ENCODE measurements at regions not wholly inside any gene's neighbourhood (a gene's known extent, or its start where the extent isn't known, plus 50 kb on each side); places are given as distances from the start of the nearest gene placed in this dataset.
"Not testable (repeated sequence)": the region's sequence is repeated elsewhere in the genome, so short reads cannot be mapped to it uniquely, and the experiment has no call there.

DNA sequence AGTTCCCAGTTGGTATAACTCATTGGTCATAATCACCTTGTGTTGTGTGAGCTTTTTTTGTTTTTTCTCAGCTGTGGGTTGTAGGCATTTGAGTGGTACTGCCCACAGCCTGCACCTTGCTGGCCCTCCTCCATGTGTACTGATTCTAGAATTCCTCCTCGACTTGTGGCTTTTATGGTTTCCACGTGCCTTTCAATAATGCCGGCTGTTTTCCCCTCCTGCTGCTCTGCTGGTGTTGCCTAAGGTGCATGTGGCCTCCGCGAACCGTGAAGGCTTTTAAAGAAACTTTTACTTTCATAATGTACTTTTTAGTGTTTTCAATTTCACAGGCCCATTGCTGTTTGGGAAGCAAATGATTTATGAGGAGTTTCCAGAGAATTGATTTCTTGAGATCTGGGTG is 518.0 kb downstream of the REEP3 start:
- H3K9me3 ChIP-seq: no peaks in the 10 kb centered on the region
- no peak overlapping the region for H3K4me3 ChIP-seq
- H3K27ac ChIP-seq: no peak overlapping the region
- H3K27me3 ChIP-seq: no peaks in the 10 kb centered on the region
- no peaks in the 10 kb centered on the region for H3K36me3 ChIP-seq
- 70% methylated on average over 6 of the region's 6 CpGs for WGBS
- TF ChIP-seq POLR2A (IDR thresholded peaks at IDR 0.05): no peak
- TF ChIP-seq POLR2AphosphoS5 (IDR thresholded peaks at IDR 0.05): no peak
- TF ChIP-seq EP300 (IDR thresholded peaks at IDR 0.05): no peak
- TF ChIP-seq, protein P1, sequence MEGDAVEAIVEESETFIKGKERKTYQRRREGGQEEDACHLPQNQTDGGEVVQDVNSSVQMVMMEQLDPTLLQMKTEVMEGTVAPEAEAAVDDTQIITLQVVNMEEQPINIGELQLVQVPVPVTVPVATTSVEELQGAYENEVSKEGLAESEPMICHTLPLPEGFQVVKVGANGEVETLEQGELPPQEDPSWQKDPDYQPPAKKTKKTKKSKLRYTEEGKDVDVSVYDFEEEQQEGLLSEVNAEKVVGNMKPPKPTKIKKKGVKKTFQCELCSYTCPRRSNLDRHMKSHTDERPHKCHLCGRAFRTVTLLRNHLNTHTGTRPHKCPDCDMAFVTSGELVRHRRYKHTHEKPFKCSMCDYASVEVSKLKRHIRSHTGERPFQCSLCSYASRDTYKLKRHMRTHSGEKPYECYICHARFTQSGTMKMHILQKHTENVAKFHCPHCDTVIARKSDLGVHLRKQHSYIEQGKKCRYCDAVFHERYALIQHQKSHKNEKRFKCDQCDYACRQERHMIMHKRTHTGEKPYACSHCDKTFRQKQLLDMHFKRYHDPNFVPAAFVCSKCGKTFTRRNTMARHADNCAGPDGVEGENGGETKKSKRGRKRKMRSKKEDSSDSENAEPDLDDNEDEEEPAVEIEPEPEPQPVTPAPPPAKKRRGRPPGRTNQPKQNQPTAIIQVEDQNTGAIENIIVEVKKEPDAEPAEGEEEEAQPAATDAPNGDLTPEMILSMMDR (IDR thresholded peaks at IDR 0.05): no peak
- peaks cover 10% of the 10 kb centered on the region for H3K4me1 ChIP-seq
- DNase-seq (ENCODE audit: low spot score in 2 of 2): no peak

DNA sequence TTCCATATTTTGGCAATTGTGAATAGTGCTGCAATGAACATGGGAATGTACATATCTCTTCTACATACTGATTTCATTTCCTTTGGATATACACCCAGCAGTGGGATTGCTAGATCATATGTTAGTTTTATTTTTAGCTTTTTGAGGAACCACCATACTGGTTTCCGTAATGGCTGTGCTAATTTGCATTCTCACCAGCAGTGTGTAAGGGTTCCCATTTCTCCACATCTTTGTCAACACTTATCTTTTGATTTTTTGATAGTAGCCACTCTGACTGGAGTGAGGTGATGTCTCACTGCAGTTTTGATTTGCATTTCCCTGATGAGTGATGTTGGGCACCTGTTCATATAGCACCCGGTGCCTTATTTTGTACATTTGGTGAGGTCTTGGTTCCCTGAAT is 519.6 kb downstream of the REEP3 start:
- Histone ChIP-seq H3K27me3 (no peaks in the 10 kb centered on the region), H3K4me3 (no peak overlapping the region), H3K27ac (no peak overlapping the region), H3K36me3 (no peaks in the 10 kb centered on the region), H3K4me1 (peaks cover 10% of the 10 kb centered on the region), H3K9me3 (no peaks in the 10 kb centered on the region)
- WGBS: 46% methylated on average over 2 of the region's 2 CpGs
- DNase-seq (ENCODE audit: low spot score in 2 of 2): no peak
- TF ChIP-seq POLR2AphosphoS5 (IDR thresholded peaks at IDR 0.05): no peak
- TF ChIP-seq, protein P1 (IDR thresholded peaks at IDR 0.05): no peak
- TF ChIP-seq POLR2A (IDR thresholded peaks at IDR 0.05): no peak
- TF ChIP-seq EP300 (IDR thresholded peaks at IDR 0.05): no peak

DNA sequence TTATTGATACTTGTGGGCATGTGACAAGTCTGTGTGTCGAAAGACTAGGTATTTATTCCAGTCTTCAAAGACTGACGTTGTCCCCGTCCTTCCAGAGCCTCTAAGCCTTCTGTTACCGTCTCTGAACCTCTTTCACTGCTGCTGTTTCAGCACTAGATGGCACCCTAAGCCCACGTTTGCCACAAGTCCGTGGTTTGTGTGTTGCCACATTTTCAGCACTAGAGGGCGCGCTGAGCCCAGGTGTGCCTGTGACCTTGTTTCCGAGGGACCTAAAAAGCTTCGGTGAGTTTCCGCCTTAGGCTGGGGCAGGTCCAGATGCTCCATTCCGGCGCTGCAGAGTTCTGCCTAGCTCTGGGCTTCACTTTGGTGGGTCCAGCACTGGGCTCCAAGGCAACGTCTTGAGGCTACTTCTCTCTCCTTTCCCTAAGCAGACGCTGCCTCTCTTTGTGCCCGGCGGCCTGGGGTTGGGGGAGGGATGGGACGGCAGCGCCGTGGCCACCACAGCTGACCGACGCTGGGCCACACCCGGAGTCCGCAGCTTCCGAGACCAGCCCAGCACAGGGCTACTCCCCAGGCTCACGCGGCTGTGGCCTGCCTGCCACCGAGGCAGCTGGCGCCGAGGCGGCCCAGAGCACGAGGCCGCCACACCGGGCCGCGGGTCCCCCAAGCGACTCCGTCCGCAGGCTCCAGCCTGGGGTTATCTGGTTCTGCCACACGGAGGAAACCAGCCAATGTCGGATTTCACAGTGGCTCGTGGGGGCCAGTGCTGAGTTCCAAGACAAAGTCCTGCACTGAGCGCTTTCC is 520.2 kb downstream of the REEP3 start:
- DNase-seq (ENCODE audit: low spot score in 2 of 2): peak; percentile 68 to 84
- Histone ChIP-seq H3K36me3 (no peaks in the 10 kb centered on the region), H3K27ac (no peak overlapping the region), H3K4me1 (peaks cover 10% of the 10 kb centered on the region), H3K4me3 (peak overlapping the region; percentile 36), H3K27me3 (no peaks in the 10 kb centered on the region), H3K9me3 (no peaks in the 10 kb centered on the region)
- 11% methylated on average over 12 of the region's 43 CpGs for WGBS
- TF ChIP-seq EP300 (IDR thresholded peaks at IDR 0.05) (no peak), POLR2A (IDR thresholded peaks at IDR 0.05) (no peak), POLR2AphosphoS5 (IDR thresholded peaks at IDR 0.05) (no peak)
- TF ChIP-seq, protein P1 (IDR thresholded peaks at IDR 0.05): peak; percentile 90 to 94

DNA sequence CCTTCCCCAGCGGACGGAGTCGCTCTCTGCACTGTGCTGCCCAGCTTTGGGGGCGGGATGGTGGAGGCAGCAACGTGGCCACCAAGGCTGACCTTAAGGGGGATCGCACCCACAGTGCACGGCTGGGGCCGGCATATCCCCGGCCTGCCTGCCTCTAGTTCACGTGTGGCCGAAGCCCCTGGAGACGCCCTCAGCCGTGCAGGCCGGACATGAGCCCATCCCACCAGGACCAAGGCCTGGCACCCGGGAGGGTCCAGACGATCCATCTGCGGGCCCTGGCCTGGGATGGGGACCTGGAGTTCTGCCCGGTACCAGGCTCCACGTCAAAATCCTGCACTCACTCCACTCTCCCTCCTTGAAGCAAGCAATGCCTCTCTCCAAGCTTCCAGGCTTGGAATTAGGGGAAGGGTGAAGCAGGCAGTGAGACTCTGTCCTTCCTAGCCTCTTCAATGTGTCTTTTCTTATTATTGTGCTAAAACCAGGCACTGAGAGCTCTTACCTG is 520.8 kb downstream of the REEP3 start:
- 80% methylated on average over 10 of the region's 19 CpGs for WGBS
- H3K4me3 ChIP-seq: no peak overlapping the region
- H3K27me3 ChIP-seq: no peaks in the 10 kb centered on the region
- H3K4me1 ChIP-seq: peaks cover 10% of the 10 kb centered on the region
- no peak for TF ChIP-seq EP300 (IDR thresholded peaks at IDR 0.05)
- no peak for TF ChIP-seq POLR2A (IDR thresholded peaks at IDR 0.05)
- no peak for TF ChIP-seq POLR2AphosphoS5 (IDR thresholded peaks at IDR 0.05)
- TF ChIP-seq, protein P1 (IDR thresholded peaks at IDR 0.05): no peak
- no peaks in the 10 kb centered on the region for H3K9me3 ChIP-seq
- DNase-seq (ENCODE audit: low spot score in 2 of 2): no peak
- H3K27ac ChIP-seq: no peak overlapping the region
- H3K36me3 ChIP-seq: no peaks in the 10 kb centered on the region

DNA sequence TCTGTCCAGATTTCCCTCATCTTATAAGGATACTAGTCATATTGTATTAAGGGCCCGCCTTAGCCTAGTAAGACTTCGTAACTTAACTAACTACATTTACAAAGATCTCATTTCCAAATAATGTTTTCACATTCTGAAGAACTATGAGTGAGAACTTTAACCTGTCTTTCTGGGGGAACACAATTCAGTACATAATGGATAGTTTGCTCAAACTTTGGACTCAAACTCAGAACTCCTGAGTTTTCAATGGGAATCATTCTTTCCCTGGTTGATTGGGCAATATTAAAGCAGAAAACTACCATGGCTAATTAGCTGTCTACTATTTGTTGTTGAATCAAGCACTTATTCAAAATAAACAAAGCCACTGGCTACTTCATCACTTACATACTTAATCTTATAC is 522.9 kb downstream of the REEP3 start:
- WGBS: 99% methylated on average over 2 of the region's 2 CpGs
- TF ChIP-seq EP300 (IDR thresholded peaks at IDR 0.05): no peak
- no peaks in the 10 kb centered on the region for H3K9me3 ChIP-seq
- no peak for DNase-seq (ENCODE audit: low spot score in 2 of 2)
- H3K4me1 ChIP-seq: peaks cover 10% of the 10 kb centered on the region
- no peak overlapping the region for H3K4me3 ChIP-seq
- H3K27ac ChIP-seq: no peak overlapping the region
- H3K36me3 ChIP-seq: no peaks in the 10 kb centered on the region
- H3K27me3 ChIP-seq: no peaks in the 10 kb centered on the region

DNA sequence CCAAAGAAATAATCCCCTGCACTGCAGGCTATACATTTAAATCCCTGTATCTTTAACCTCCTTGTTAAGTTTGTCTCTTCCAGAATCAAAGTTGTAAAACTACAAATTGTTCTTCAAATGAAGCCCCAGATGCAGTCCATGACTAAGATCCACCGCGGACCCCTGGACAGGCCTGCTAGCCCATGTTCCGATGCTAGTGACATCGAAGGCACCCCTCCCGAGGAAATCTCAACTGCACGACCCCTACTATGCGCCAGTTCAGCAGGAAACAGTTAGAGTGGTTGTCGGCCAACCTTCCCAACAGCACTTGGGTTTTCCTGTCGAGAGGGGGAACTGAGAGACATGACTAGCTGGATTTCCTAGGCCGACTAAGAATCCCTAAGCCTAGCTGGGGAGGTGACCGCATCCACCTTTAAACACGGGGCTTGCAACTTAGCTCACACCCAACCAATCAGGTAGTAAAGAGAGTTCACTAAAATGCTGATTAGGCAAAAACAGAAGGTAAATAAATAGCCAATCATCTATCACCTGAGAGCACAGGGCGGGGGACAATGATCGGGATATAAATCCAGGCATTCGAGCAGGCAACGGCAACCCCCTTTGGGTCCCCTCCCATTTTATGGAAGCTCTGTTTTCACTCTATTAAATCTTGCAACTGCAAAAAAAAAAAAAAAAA is 523.9 kb downstream of the REEP3 start:
- WGBS: 90% methylated on average over 16 of the region's 16 CpGs
- not testable (repeated sequence) for DNase-seq (ENCODE audit: low spot score in 2 of 2); H3K4me3 ChIP-seq; H3K9me3 ChIP-seq; H3K27ac ChIP-seq; H3K36me3 ChIP-seq; H3K27me3 ChIP-seq
- peaks cover 10% of the 10 kb centered on the region for H3K4me1 ChIP-seq
